ENCODE measurements at regions not wholly inside any gene's neighbourhood (a gene's known extent, or its start where the extent isn't known, plus 50 kb on each side); places are given as distances from the start of the nearest gene placed in this dataset.
A peak's percentile ranks its signal among the peaks of the same experiment; 100 is the strongest.
"Not testable (repeated sequence)": the region's sequence is repeated elsewhere in the genome, so short reads cannot be mapped to it uniquely, and the experiment has no call there.

DNA sequence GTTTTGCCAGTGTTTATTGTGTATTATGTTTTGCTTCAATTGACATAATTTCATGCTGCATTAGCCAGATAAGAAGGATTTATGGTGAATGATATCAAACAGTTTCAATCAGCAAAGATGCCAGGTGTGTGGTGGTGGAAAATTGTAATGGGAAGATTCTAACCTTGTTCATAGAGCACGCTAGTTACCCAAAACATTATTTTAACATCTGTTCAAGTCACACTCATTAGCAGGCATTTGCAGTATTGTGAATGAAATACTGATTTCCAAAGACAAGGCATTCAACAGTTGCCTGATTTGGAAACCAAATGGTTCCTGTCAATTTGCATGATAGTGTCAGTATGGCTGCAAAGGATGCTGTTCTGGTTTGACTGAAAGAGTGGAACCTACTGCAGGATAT lies 129.7 kb downstream of the EPC1 start:
- no peak for DNase-seq (ENCODE audit: low read depth in 2 of 2)

DNA sequence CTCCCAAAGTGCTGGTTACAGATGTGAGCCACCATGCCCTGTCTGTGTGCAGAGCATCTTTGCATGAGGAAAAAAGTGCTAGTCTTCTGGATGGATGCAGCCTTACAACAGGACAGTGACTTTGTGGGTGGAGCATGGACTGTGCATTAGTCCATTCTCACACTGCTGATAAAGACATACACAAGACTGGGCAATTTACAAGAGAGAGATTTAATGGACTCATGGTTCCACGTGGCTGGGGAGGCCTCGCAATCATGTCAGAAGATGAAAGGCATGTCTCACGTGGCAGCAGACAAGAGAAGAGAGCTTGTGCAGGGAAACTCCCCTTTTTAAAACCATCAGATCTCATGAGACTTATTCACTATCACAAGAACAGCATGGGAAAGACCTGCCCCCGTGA lies 133.1 kb downstream of the EPC1 start:
- DNase-seq (ENCODE audit: low read depth in 2 of 2), result not testable (repeated sequence)

DNA sequence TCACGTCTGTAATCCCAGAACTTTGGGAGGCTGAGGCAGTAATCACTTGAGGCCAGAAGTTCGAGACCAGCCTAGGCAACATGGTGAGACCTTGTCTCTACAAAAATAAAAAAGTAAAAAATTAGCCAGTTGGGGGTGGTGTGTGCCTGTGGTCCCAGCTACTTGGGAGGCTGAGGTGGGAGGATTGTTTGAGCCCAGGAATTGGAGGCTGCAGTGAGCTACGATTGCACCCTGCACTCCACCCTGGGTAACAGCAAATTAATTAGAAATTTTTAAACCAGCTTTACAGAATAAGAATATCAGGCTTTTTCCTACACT lies 136.0 kb downstream of the EPC1 start:
- DNase-seq (ENCODE audit: low read depth in 2 of 2), result no peak

DNA sequence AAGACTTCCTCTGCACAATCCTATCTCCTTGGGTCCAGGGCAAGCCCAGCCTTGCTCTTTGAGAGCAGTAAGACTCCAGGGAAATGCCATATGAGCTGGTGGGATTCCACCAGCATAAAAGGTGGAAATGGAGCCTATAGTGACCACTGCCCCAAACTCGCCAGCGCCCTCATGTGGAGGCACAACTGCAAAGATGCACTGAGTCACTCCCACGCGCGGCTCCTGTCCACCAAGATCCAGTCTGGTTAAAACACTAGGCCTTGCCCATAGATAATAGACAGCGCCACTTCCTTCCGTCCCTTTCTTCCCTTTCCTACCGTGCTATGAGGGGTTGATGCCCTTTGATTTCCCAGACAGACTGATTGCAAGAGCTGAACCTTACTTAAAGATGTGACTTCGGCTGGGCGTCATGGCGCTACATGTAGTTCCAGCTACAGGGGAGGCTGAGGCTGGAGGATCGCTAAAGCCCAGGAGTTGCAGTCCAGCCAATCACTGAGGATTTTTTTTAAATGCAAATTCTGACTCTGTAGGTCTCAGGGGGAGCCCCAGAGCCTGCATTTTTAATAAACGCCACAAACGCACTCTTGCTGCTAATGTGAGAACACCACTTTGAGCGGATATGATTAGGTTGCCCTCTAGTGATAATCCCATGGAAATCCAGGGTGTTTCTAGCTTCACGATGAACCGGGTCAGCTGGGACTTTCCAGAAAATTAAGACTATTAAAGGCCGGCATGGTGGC lies 136.5 kb downstream of the EPC1 start:
- DNase-seq (ENCODE audit: low read depth in 2 of 2), result peak in 1 of 2 donors; percentile 6

DNA sequence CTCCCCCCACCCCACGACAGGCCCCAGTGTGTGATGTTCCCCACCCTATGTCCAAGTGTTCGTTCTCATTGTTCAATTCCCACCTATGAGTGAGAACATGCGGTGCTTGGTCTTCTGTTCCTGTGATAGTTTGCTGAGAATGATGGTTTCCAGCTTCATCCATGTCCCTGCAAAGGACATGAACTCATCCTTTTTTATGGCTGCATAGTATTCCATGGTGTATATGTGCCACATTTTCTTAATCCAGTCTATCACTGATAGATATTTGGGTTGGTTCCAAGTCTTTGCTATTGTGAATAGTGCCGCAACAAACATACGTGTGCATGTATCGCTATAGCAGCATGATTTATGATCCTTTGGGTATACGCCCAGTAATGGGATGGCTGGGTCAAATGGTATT lies 139.0 kb downstream of the EPC1 start:
- DNase-seq (ENCODE audit: low read depth in 2 of 2), result not testable (repeated sequence)

DNA sequence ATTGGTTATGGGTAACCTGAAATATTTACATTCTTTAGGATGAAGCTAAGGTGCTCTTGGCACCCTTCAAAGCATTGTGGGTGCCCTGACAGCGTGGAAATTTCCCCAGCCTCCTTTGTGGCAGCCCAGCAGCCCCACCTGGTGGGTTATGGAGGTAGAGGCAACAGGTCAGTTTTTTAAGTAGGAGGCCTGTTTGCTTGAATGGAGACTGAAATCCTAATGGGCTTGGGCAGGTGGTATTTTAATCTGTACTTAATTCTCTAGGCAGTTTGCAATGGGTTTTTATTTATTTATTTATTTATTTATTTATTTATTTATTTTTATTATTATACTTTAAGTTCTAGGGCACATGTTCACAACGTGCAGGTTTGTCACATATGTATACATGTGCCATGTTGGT lies 139.4 kb downstream of the EPC1 start:
- peak; percentile 50 to 56 for DNase-seq (ENCODE audit: low read depth in 2 of 2)

DNA sequence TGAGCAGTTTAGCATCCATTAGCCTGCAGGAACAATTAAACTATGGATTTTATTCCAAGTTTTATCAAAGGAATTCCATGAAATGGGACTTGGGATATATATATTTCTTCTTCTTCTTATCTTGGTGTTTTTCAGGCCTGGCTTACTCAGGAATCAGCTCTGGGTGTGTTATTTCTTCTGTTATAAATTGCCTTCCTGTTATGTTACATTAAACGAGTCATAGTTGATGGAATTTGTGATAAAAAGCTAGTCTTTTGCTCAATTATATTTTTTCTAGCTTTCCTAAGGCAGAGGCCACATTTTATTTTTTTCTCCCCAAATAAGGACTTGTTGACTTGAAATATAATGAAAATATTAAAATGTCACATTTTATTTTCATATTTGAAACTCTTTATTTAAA lies 141.3 kb downstream of the EPC1 start:
- no peak for DNase-seq (ENCODE audit: low read depth in 2 of 2)

DNA sequence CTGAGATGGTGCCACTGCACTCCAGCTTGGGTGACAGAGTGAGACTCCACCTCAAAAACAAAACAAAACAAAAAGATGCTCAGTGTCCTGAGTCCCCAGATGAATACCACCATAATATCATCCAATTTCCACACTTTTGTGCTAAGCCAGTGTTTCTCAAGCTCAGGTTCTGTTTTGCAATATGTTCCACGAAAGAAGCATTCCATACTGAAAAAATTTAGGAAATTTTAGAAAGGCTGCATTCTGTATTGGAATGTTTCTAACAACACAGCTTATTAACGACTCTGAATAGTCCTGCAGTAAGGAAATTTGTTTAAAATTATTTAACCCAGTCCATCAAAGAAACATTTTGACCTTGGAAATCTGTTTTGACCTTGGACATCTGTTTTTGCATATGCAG lies 142.4 kb downstream of the EPC1 start:
- DNase-seq (ENCODE audit: low read depth in 2 of 2), result no peak

DNA sequence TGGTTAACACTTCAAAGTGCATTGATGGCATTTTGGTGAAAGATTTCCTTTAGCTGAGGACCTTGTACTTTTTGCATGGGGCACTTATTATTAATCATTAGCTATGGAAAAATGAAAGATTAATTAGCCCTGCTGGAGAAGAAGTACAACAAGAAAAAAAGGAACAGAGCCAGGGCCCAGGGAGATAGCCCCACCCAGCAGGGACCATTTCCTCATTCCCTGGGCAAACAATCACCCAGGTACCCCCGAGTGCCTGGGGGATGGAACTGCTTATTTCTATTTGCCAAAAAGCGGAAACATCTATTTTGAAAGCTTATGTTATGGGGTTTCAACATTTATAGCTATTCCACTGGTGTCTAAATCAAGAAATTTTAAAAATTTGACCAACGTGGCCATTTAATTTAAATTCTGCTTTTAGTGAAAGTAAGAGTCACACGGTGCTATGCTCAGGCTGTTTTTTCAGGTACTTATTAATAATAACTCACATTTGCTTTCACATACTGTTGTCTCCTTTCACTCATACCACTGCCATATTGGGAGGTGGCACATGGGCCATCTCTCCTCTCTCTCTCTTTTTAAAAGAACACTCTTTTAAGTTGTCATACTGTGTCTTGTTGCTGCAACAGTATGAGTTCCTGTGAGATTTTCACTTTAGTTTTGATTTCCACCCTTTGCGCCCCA lies 143.6 kb upstream of the KIF5B start:
- no peak for DNase-seq (ENCODE audit: low read depth in 2 of 2)

DNA sequence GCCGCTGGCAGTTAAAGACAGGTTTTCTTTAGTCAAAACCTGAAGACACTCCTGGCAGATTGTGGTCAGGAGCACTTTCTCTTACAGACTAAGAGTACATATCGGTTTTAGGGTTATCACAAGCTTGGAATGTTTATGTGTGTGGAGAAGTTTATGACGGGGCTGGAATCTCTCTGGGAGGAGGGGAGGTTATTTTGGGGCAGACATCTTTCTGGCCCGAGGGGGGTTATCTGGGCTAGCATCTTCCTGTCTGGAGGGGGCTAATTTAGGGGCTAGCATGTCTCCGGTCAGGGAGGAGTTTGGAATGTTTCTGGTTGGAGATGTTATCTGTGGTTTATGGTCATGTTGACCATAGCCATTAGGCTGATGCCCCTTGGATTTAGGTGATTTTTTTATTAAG lies 141.2 kb upstream of the KIF5B start:
- no peak for DNase-seq (ENCODE audit: low read depth in 2 of 2)

DNA sequence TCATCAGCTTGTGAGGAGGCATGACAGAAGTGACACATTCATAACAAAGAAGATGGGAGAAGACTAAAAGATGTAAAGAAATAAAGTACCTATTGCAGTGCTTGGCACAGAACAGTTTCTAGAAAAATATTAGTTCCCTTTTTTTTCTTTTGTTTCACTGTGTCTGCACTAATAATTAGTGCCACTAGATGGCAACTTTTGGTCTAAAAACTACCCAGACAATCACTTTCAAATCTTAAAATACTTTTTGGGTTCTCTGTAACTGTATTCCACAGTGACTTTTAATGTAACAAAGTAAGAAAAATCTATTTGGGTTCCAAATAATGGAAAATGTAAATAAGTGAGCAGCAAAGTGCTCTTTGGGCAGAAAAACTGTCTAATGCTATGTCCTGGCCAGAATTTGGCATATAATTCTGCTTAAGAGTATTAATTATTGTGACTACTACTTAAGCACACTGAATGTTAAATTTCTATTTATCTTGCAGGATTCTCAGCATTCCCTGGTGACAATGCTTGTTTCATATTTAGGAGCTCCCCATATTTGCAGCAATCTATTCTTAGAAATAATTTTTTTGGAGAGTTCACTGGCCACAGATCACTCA lies 134.8 kb upstream of the KIF5B start:
- no peak for DNase-seq (ENCODE audit: low read depth in 2 of 2)

DNA sequence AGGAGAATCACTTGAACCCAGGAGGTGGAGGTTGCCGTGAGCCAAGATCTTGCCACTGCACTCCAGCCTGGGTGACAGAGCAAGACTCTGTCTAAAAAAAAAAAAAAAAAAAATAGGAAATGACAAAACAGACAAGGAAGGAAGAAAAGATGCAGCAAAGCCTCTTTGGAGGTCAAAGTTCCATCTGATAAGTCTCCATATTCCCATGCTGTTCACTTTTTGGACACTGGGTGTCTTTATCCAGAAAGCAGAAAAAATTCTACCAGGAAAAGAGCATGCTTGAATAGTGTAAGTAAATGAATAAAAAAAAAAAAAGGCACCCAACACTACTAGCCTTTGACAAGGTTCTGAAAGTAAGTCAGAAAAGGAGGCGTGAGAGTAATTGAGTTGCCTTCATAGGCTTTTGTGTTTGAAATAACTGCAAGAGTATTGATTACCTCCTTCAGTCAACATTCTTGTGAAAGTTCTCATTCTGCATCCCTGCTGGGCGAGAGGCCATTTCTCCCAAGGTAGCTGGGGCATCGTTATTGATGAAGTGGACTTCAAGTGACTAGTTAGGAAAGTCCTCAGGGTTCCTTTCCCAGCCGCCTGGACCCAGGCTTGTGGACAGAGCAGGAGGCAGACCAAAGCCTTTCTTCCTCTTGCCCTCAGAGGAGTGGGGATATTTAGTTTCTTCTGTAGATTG lies 133.3 kb upstream of the KIF5B start:
- no peak for DNase-seq (ENCODE audit: low read depth in 2 of 2)

DNA sequence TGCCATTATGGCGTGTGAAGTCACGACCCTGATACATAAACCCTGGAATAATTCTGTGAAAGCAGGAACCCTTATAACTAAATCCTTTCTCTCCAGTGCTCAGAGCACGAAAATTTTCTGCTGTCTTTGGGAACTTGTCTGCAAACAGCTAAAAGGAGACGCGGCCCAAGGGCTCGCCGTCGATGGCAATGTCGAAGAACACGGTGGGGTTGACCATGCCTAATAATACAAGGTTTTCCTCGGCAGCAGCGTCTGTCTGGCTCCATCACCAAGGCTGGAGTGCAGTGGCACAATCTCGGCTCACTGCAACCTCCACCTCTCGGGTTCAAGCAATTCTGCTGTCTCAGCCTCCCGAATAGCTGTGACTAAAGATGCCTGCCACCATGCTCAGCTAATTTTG lies 132.4 kb upstream of the KIF5B start:
- DNase-seq (ENCODE audit: low read depth in 2 of 2), result not testable (repeated sequence)

DNA sequence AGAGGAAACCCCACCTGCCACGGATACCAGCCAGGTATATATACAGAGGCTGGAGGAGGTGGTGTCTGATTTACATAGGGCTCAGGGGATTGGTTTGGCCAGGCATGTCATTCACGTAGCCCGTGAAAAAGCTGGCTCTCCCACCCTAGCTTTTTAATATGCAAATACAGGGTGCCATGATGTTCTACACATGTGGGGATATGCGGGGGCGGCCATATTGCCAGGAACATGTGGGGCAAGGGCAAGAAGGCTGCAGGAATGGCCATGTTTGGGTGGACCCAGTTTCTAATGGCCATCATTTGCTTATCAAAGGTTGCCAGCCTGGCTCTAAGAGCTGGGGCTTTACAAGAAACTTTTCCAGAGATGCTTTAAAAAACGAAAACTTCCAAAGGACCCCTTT lies 131.5 kb upstream of the KIF5B start:
- no peak for DNase-seq (ENCODE audit: low read depth in 2 of 2)

DNA sequence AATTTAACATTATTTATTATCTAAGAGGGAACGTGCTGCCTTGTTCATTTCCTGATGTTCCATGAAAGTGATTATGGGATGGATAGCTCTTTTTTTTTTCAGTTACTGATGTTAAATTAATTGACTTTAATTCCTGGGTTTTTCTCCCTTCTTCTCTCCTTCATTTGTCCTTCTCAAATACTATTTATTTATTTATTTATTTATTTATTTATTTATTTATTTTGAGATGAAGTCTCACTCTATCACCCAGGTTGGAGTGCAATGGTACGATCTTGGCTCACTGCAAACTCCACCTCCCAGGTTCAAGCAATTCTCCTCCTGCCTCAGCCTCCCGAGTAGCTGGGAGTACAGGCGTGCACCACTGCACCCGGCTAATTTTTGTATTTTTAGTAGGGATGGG lies 127.4 kb upstream of the KIF5B start:
- not testable (repeated sequence) for DNase-seq (ENCODE audit: low read depth in 2 of 2)

DNA sequence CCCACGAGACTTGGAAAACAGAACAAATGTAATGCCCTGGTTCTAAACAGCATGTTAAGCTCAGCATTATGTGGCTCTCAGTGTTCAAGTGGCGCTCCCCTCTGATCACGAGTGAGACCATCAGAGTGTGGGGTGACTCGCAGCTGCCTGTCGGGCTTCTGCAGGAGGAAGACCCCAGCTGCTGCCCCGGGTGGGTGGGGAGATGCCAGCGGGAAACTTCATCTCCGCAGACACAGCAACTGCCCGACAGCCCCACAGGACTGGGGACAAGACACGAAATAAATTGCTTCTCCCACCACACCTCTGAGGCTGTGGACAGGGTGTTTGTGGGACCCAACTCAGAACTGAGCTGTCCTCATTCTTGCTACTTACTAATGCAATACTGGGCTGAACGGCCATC lies 126.3 kb upstream of the KIF5B start:
- no peak for DNase-seq (ENCODE audit: low read depth in 2 of 2)

DNA sequence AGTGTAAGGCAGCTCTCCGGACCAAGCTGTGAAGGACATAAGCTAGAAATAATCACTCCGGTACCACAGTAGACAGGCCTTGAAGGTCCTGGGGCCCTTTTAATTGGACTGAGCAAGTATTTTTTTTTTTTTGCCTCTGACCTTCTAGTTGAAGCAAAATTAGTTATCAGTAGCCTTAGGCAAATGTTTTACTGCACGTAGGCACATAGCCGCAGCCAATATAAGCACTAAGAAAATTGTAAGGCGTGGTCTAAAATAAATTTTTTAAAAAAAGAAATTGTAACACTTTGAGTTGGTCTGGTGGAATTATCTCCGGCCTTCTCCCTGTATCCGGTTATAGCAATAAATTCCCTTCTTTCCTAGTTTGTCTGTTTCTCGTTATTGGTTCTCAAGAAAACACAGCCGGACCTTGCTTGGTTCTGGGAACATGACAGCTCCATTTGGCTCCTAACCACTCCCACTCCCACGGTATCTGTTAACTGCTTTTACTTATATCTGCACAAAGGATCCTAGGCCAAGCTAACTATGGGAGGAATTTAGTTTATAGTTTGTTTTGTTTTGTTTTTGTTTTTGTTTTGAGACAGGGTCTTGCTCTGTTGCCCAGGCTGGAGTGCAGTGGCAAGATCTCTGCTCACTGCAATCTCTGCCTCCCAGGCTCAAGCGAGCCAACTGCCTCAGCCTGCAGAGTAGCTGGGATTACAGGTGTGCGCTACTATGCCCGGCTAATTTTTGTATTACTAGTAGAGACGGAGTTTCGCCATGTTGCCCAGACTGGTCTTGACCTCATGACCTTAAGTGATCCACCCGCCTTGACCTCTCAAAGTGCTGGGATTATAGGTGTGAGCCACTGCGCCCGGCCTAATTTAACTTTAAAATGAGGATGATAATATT lies 124.4 kb upstream of the KIF5B start:
- DNase-seq (ENCODE audit: low read depth in 2 of 2), result no peak

DNA sequence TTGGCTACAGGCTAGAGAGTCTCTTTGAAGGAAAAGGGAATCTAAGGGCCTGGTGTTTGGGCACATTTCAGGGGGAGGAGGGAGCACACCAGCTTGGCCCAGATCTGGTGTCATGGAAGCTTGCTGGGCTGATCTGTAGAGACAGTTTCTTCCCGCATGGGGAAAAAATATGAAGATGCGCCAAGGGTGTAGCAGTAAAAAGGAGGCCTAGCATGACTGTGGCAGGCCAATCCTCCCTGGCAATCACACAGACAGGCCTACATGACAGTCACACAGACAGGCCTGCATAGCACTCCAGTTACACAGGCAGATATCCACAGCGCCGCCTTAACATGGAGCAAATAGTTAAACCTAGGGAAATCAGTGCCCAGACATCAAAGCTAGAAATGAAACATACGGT lies 123.6 kb upstream of the KIF5B start:
- no peak for DNase-seq (ENCODE audit: low read depth in 2 of 2)

DNA sequence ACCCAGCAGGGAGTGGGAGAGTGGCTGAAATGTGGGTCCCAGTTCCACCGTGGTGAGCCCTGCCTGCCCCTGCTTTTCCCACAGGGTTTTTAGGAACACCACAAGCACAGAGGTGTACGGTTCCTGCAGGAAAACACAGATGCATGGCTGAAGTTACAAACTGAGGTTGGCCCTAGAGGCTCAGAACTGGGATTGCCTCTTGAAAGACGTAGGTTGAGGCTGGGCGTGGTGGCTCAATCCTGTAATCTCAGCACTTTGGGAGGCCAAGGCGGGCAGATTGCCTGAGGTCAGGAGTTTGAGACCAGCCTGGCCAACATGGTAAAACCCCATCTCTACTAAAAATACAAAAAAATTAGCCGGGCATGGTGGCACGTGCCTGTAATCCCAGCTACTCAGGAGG lies 121.4 kb upstream of the KIF5B start:
- not testable (repeated sequence) for DNase-seq (ENCODE audit: low read depth in 2 of 2)

DNA sequence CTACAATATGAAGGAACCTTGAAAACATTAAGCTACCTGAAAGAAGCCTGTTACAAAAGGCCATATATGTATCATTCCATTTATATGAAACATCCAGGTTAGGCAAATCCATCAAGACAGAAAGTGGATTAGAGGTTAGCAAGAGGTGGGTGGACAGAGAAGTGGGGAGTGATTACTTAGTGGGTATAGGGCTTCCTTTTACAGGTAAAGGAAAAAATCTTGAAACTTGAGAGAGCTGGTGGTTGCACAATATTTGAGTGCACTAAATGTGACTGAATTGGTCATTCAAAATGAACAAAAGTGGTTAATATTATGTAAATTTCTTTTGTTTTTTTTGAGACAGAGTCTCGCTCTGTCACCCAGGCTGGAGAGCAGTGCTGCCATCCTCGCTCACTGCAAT lies 119.4 kb upstream of the KIF5B start:
- no peak for DNase-seq (ENCODE audit: low read depth in 2 of 2)

DNA sequence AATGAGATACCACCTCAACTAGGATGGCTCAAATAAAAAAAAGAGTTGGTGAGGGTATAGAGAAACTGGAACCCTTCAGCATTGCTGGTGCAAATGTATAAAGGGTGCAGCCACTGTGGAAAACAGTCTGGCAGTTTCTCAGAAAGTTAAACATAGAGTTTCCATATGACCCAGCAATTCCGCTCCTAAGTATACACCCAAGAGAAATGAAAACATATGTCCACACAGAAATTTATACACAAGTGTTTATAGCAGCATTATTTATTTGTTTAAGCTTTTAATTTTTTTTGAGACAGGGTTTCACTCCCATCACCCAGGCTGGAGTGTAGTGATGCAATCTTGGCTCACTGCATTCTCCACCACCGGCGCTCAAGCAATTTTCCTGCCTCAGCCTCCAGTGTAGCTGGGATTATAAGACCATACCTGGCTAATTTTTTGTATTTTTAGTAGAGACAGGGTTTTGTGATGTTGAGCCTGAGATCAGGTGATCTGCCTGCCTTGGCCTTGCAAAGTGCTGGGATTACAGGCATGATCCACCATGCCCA lies 118.2 kb upstream of the KIF5B start:
- DNase-seq (ENCODE audit: low read depth in 2 of 2), result no peak

DNA sequence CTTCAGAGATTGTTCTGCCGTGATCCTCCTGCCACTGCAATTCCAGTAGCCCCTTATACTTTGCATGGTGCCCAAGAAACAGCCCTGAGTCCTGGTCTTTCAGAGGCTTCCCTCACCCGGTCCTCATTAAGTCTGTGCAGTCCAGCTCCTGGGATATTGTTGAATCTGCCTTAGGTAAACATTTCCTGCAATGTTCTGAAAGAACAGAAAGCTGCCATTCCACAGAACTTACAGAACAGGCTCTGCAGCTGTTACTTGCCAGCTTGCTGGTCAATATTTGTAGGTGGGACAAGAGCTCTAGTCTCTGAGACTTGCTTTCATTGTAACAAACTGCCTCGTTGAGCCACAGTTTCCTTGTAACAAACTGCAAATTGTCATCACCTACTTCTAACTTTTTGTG lies 115.0 kb upstream of the KIF5B start:
- no peak for DNase-seq (ENCODE audit: low read depth in 2 of 2)
